ENCODE measurements at regions not wholly inside any gene's neighbourhood (a gene's known extent, or its start where the extent isn't known, plus 50 kb on each side); places are given as distances from the start of the nearest gene placed in this dataset.
"Not testable (repeated sequence)": the region's sequence is repeated elsewhere in the genome, so short reads cannot be mapped to it uniquely, and the experiment has no call there.

- DNase-seq: no peak
Observed at GRCh38 chr22:48302657-48303368, 1524.9 kb downstream of the BRD1 start.

DNA sequence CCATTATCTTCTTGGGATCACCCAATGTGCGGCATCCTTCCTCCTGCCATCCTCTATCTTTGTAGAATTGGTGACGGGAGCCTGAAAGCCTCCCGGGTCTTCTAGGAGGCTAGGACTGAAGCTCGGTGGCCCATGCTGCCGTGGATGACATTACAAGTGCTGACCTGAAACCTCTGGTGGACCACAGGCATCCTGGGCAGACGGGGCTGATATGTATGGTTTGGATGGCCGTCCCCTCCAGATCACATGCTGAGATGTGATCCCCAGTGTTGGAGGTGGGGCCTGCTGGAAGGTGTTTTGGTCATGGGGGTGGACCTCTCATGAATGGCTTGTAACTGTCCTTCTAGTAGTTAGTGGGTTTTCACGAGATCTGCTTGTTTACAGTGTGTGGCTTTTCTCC lies 1525.8 kb downstream of the BRD1 start:
- DNase-seq: no peak

DNA sequence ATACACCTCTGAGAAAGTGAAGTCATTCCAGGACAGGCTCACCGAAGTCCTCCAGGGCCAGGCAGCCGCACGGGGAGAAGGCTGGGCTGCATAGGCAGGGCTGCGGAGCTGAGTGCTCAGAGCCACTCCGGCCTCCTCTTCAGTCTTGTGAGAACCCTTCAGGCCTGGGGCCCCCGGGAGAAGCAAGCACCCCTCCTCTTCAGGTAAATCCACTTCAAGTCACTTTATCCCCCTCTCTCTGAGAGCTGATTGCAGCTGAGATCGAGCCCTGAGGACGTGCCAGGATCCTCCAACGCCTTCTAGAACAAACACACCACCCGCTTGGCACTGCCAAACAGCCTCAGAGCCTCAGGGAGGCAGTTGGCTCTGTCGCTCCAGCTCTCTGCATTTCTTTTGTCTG lies 1526.3 kb downstream of the BRD1 start:
- DNase-seq: no peak

DNA sequence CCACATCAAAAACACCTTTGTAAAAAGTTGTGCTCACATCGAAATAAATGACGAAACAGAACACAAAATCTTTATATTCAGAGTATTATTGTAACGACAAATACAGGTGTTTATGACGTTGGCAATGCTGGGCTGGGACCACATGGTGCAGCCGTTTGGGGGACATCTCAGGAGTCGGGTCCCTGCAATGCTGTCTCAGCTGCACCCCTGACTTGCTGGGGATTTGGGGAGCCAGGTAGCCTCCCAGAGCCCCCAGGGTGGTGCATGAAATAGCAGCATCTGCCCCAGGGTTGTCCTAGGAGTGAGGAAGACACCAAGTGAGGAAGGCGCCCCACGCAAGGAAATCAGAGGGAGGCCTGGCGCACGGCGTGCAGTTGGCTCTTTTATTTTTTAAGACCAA lies 1526.8 kb downstream of the BRD1 start:
- no peak for DNase-seq

- no peak for DNase-seq
Observed at GRCh38 chr22:48299801-48300200, 1527.9 kb downstream of the BRD1 start.

DNA sequence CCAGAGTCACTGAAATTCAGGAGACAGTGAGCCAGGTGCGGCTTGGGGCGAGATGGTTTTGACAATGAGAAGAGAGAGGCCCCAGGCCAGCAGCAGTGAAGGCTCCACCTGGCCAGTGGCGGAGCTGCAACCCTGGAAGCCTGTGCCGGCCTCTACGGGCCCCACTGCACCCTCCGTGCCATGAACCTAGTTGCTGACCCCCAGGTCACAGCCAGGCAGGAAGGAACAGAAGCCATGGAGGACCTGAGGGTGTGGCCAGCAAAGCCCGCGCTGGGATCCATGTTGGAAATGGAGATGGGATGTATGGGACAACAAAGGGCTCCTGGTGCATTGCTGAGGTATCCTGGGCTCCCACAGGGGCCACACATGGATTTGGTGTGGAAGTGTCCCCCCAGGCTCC lies 1528.5 kb downstream of the BRD1 start:
- DNase-seq: no peak

DNA sequence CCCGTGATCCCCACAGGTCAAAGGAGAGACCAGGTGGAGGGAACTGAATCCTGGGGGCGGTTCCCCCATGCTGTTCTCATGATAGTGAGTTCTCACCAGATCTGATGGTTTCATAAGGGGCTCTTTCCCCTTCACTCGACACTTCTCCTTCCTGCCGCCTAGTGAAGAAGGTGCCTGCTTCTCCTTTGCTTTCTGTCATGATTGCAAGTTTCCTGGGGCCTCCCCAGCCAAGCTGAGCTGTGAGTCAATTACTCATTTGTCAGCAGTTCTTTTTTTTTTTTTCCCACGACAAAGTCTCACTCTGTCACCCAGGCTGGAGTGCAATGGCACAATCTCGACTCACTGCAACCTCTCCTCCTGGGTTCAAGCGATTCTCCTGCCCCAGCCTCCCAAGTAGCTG lies 1530.4 kb downstream of the BRD1 start:
- DNase-seq: no peak

- DNase-seq: not testable (repeated sequence)
Observed at GRCh38 chr22:48289954-48290353, 1527.5 kb downstream of the TBC1D22A start.

DNA sequence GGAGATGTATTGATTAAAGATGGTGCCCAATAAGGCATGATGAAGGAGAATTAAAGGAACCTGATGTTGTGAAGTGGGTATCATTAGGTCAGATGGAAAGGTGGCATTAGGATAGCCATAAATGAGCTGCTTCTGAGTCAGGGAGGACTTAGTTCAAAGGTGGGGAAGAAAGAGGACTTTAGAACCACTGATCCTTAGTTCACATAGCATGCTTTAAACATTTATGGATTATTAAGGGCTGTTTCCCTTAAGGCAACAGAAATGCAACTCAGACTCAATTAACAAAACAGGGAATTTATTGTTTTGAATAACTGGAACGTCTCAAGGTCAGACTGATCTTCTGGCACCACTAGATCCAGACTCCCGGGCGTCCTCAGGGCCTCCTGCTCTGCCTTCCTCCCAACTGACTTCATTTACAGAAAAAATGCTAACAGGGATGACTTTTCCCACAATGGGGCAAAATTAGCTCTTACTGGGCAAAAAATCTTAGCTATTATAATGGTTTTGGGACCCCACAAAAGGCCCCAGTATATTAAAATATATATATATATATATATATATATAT lies 1526.0 kb downstream of the TBC1D22A start:
- DNase-seq: no peak

GRCh38 chr22:48287031-48287430 lies 1524.6 kb downstream of the TBC1D22A start:
- DNase-seq: no peak

DNA sequence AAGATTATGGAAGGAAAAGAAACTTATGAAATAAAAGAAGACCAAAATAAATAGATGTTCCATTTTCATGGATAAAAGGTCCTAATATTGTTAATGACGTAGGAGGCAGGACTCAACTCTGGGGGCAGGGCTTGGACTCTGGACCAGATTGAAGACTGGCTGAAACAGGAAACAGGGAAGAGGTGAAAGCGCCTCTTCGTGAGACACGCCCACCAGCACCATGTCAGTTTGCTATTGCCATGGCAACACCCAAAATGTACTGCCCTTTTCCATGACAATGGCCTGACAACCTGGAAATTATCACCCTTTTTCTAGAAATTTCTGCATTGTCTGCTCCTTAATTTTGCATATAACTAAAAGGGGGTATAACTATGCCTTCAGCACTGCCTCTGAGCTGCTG lies 1522.2 kb downstream of the TBC1D22A start:
- DNase-seq: no peak

GRCh38 chr22:48282804-48283203 lies 1520.4 kb downstream of the TBC1D22A start:
- no peak for DNase-seq

DNA sequence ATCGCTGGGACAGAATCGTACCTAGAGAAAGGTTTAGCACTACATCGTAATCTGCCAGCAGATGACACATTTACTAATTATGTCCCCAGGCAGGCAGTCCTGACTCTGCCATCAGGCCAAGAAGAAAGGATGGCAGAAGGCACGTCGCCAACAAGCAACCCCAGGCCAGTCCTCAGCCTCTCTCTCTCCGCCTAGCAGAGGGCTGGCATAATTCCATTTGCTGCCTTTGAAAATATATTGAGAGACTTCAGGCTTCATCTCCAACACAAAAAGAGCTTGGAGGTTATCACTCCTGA lies 1517.0 kb downstream of the TBC1D22A start:
- no peak for DNase-seq

DNA sequence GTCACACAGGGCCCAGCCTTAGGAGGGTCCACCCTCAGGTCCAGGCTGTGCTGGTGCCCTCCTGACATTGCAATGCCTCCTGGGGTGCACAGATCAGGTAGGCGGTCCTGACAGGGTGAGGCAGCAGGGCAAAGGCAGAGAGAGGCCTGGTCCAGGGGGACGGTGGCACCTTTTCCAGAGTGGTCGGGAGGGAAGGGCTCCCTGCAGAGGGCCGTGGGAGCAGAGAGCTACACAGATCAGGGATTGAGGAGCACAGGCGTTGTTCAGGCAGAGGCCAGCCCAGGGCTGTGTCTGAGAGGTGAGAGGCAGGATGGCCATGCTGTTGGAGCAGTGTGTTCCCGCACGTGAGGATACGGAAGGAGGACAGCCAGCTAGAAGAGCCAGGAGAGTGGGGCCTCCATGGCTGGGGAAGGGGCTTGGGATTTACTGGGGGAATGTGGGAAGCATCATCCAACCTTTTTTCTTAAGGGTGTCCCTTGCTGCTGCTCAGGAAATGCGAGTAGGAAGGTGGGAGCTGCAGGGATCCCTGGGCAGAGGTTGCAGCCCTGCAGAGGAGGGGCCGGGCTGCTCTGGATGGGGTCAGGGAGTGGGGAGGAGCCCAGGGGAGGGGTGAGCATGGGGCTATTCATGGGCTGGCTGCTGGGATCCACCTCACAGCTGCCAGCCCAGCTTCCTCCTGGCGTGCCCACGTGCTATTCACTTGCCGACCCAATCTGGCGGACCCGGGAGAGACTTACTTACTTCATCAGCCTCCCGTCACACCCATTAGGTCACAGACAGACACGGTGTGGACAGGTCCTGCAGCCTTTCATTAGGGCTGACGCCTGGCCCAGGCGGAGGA lies 1516.4 kb downstream of the TBC1D22A start:
- no peak for DNase-seq

- no peak for DNase-seq
Observed at GRCh38 chr22:48277868-48278581, 1515.6 kb downstream of the TBC1D22A start.

- DNase-seq: no peak
Observed at GRCh38 chr22:48276994-48277867, 1514.8 kb downstream of the TBC1D22A start.

DNA sequence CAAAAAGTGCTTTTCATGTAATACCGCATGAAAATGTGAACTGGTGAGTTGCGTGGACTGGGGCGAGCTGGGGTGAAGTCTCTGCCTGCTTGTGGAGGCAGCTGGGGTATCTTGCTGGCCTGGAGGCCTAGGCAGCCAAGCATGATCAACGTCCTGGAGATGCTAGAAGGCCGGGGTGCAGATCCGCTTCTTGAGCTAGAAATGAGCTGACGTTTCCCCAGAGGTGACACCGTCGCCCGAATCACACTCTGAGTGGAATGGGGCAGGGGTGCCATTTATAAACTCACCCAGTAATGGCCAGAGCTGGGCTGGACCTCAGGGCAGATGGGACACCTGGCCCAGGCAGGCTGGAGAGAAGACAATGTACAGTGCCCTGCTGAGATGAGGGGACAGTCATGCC lies 1513.0 kb downstream of the TBC1D22A start:
- no peak for DNase-seq

DNA sequence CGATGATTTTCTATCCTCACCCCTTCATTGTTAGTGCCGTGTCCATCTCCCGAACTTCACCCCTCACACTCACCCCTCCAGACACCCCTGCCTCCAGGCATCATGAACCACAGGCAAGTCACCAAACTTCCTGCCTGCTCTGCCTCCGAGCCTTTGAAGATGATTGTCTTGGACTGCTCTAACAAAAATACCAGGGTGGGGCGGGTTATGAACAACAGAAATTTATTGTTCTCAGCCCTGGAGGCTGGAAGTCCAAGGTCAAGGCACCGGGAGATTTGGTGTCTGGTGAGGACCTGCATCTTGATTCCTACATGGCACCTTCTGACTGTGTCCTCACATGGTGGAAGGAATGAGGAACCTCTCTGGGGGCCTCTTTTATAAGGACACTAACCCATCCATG lies 1508.3 kb downstream of the TBC1D22A start:
- DNase-seq: no peak

- DNase-seq: no peak
Observed at GRCh38 chr22:48268771-48269552, 1506.5 kb downstream of the TBC1D22A start.

GRCh38 chr22:48268293-48268692 lies 1505.8 kb downstream of the TBC1D22A start:
- DNase-seq: no peak

- no peak for DNase-seq
Observed at GRCh38 chr22:48267681-48268080, 1505.2 kb downstream of the TBC1D22A start.

Measured in stimulated activated CD4-positive, alpha-beta T cell treated with anti-CD3 and anti-CD28 coated beads, Interleukin-4, amount 100 ng/mL, for 24 hours (primary cell).